ENCODE measurements at regions not wholly inside any gene's neighbourhood (a gene's known extent, or its start where the extent isn't known, plus 50 kb on each side); places are given as distances from the start of the nearest gene placed in this dataset.

DNA sequence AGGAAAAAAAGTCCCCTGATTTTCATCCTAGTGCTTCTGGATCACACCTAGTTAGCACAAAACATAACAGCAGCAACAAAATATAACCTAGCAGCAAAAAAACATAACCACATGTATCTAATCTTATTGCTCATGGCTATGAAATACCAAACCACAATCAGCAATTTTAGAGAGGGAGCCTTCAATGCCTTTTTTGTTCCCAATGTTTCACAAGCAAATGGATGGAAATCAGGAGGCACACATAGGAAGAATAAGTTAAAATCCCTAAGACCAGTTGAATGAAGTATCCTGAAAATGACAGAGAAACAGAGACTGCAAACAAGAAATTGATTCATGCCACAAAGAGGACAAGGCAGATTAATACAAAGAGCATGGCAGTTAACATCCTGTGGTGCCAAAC lies 361.6 kb downstream of the GPM6A start:
- TF ChIP-seq, protein P1, sequence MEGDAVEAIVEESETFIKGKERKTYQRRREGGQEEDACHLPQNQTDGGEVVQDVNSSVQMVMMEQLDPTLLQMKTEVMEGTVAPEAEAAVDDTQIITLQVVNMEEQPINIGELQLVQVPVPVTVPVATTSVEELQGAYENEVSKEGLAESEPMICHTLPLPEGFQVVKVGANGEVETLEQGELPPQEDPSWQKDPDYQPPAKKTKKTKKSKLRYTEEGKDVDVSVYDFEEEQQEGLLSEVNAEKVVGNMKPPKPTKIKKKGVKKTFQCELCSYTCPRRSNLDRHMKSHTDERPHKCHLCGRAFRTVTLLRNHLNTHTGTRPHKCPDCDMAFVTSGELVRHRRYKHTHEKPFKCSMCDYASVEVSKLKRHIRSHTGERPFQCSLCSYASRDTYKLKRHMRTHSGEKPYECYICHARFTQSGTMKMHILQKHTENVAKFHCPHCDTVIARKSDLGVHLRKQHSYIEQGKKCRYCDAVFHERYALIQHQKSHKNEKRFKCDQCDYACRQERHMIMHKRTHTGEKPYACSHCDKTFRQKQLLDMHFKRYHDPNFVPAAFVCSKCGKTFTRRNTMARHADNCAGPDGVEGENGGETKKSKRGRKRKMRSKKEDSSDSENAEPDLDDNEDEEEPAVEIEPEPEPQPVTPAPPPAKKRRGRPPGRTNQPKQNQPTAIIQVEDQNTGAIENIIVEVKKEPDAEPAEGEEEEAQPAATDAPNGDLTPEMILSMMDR (optimal IDR thresholded peaks at IDR 0.05 in 1 of 3, IDR thresholded peaks at IDR 0.05 in 1 of 3, conservative IDR thresholded peaks at IDR 0.05 in 1 of 3; ENCODE audit: extremely low read depth in 1 of 3, insufficient read depth in 2 of 3, low read length in 3 of 3) = no peak
- no peak for TF ChIP-seq EZH2 (IDR thresholded peaks at IDR 0.05; ENCODE audit: low read length)

All from keratinocyte (primary cell).